SW480 (cell line): ENCODE measurements at regions not wholly inside any gene's neighbourhood (a gene's known extent, or its start where the extent isn't known, plus 50 kb on each side); places are given as distances from the start of the nearest gene placed in this dataset.

Experiments used
- DNase-seq: peaks from one replicate; pipeline ENCODE4 v3.0.0-alpha.2; 2016; ENCODE audit warnings: low spot score

GRCh38 chr12:30019366-30020140 is 235.8 kb upstream of the TMTC1 start:
- no peak for DNase-seq

- no peak for DNase-seq
These were observed 232.9 kb upstream of the TMTC1 start for GRCh38 chr12:30016540-30017055.

- DNase-seq = no peak
These were observed 232.0 kb upstream of the TMTC1 start for GRCh38 chr12:30015631-30016337.

- no peak for DNase-seq
These were observed 231.2 kb upstream of the TMTC1 start for GRCh38 chr12:30014991-30015390.

- DNase-seq = no peak
These were observed 229.2 kb upstream of the TMTC1 start for GRCh38 chr12:30012816-30013450.

DNA sequence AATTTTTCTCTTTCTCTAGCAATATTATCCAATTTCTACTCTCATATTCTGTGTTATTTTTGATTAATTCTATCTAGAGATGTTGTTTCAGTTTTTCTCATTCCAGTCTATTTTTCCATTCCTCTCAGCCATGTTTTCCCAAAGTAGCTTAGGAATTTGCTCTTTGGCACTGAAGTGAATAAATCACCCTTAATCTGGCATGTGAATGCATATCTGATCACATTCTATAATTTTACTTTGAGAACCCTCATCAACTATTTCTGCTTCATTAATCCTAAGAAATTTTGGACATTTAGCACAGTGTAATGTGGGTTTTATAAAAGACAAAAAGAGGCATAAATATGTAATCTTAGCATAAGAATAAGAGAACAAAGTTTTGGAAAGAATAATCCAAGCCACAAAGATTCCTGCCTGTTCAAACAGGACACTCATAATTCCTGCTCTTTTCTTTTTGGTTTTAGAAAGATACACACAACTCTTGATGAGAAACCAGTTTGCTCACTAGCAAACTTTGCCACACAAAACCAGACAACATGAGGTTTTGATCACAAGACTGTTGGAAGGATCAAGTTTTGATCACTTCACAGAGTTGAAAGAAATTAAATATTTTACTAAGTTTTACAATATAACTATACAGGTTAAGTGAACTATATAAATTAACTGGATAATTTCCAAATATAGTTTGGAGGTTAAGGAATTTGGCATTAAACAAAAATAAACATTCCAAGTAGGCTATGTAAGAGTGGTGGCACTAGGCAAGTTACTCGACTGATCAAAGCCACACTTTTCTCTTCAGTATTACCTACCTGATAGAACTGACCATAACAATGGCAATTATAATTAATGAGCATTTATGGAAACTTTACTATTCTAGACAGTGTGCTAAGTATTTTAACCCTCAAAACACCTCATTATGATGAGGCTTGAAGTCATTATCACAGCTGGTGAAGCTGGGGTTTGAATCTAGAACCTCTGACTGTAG is 226.6 kb upstream of the TMTC1 start:
- DNase-seq = no peak

DNA sequence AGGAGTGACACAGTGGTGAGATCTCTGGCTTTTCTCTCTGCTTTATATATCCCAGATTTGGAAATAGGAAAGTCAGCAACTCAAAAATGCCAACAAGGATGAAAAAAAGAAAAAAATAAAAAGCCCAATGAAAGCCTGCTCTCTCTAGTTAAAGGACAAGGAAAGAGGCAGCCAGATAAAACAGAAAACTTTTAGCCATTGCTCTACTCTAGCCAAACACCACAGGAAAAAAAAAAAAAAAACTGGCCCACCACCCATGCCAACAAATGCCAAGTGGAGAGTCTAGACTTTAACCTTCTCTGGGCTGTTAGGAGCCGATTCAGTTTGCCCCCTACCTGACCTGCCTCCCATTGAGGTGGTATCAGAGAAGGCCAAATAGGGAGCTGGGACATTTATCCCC is 222.3 kb upstream of the TMTC1 start:
- DNase-seq = no peak

- no peak for DNase-seq
These were observed 219.6 kb upstream of the TMTC1 start for GRCh38 chr12:30003321-30003720.

- no peak for DNase-seq
These were observed 218.9 kb upstream of the TMTC1 start for GRCh38 chr12:30002677-30003076.

DNA sequence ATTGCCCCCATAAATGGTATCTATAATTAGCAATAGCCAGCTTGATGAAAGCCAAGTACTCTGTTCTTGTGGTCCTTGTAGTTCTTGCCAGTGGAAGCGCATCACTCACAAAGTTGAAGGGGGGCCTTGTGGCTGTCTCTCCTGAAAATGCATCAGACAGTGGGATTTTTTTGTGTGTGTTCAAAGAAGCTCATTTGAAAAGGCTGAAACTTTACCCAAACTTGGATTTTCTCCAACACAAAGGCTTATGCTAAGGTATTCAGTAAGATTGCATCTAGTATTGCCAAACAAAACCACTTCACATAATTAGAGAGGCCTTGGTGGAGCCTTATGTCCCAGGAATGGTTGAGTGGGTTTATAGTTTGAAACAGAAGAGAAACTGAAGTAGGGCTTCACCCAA is 216.7 kb upstream of the TMTC1 start:
- no peak for DNase-seq

GRCh38 chr12:29996993-29997392 is 213.3 kb upstream of the TMTC1 start:
- no peak for DNase-seq

- DNase-seq = no peak
These were observed 208.6 kb upstream of the TMTC1 start for GRCh38 chr12:29992366-29992765.

DNA sequence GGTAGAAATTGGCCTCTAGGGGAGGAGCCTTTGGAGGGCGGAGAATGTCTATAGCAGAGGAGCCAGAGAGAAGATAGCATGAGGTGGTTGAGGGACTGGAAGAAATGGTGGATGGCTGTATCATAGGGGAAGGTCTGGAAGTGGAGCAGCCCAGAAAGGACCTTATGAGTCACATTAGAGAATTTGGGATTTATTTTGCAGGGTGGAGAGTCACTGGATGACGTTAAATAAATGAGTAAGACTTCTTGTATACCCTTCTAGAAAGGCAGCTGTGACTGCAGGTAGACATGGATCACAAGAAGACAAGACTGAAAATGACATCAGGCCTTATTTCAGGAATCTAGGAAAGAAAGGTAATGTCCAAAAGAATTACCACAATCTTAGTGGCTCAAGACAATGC is 208.2 kb upstream of the TMTC1 start:
- DNase-seq = no peak

DNA sequence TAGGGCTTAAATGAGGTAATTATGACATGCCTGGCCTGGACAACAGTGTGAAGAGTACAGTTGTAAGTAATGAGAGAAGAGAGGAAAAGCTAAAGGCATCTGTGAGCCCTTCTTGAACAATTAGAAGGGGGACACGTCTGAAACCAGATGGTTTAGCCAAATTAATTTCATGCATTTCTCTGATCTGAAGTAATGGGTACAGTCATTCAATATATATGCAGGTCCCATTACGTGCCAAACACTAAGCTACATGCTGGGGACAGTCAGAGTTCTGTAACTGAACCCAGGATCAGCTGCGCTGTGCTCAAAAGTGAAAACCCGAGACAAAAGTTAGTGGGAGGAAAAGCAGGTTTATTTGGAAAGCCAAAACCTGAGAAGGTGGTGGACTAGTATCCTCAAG is 207.2 kb upstream of the TMTC1 start:
- no peak for DNase-seq

DNA sequence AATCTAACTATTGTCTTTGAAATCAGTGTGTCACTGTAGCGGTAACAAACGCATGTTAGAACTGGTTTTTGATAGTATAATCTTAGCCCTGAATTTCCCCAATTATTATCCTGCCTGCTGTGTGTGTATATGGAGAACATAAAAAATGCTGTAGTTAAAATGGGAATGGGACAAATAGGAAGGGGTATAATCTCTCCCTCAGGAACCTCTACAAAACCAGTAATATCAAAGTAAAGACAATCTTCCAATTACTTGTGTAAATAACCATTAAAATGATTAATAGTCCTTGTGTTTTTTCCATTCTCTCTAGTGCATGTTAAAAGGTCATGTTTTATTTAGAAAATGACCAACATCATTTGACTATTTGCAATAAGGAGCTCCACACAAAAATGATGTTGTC is 200.1 kb upstream of the TMTC1 start:
- no peak for DNase-seq

GRCh38 chr12:29980304-29980703 is 196.6 kb upstream of the TMTC1 start:
- DNase-seq = no peak

- no peak for DNase-seq
These were observed 187.7 kb upstream of the TMTC1 start for GRCh38 chr12:29971446-29971845.

- no peak for DNase-seq
These were observed 186.8 kb upstream of the TMTC1 start for GRCh38 chr12:29970501-29970900.

GRCh38 chr12:29962276-29963035 is 178.7 kb upstream of the TMTC1 start:
- DNase-seq = no peak

- DNase-seq = no peak
These were observed 177.5 kb upstream of the TMTC1 start for GRCh38 chr12:29961231-29961630.

DNA sequence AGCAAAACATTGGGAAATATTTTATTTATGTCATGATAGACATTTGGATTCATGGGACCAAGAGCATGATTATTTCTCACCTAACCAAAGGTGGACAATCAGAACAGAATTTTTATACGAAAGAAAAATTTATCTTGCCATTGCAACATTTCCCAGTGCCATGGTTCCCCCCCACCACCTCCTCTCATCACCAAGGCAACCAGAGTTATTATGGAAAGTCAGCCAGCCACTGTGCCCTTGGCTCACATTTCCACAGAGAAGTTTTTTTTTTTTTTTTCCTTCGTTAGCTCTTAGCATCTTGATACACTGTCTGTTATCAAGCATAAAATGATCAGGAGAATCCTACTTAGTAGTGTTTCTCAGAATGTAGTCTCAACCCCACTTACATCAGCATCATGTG is 176.4 kb upstream of the TMTC1 start:
- no peak for DNase-seq
